Transverse colon (tissue), 4 donors: ENCODE measurements at regions not wholly inside any gene's neighbourhood (a gene's known extent, or its start where the extent isn't known, plus 50 kb on each side); places are given as distances from the start of the nearest gene placed in this dataset.

ENCODE experiments used
- DNase-seq: peaks from one replicate; pipeline ENCODE4 v3.0.0-alpha.2; 2019
- H3K27ac ChIP-seq, 4 donors: fragments of 200-600 bp; sonication (generic); 2 replicates each; pipeline ENCODE4 v1.5.1; 2016 to 2018; ENCODE audit warnings: inconsistent platforms in 4 of 4
- H3K27me3 ChIP-seq: fragments of 200-600 bp; sonication (generic); 2 replicates; pipeline ENCODE4 v1.5.1; 2017; ENCODE audit warnings: inconsistent platforms
- H3K36me3 ChIP-seq, 4 donors: fragments of 200-600 bp; sonication (generic); 2 replicates each; pipeline ENCODE4 v1.5.1; 2017 to 2019; ENCODE audit warnings: inconsistent platforms in 4 of 4
- H3K4me1 ChIP-seq, 4 donors: fragments of 200-600 bp; sonication (generic); 2 replicates each; pipeline ENCODE4 v1.5.1; 2017 to 2020; ENCODE audit warnings: inconsistent platforms in 4 of 4
- H3K4me3 ChIP-seq, 4 donors: fragments of 200-600 bp; sonication (generic); 1 replicate in 1 of 4; 2 replicates in 3 of 4; pipeline versions ENCODE4 v1.5.1 to v1.6.1; 2017 to 2019; ENCODE audit warnings: inconsistent platforms in 4 of 4
- H3K9me3 ChIP-seq, 2 donors: fragments of 200-600 bp; sonication (generic); 2 replicates each; pipeline ENCODE4 v1.5.1; 2017 to 2019; ENCODE audit warnings: inconsistent platforms in 2 of 2
- EP300 ChIP-seq: sonication (generic); formaldehyde crosslinking; IDR thresholded peaks from one replicate; pipeline ENCODE4 v1.6.1; 2017; ENCODE audit warnings: antibody characterized with exemption, low read depth
- POLR2A ChIP-seq: fragments of 450-650 bp; IDR thresholded peaks from one replicate; pipeline ENCODE4 v1.6.1; 2016; ENCODE audit warnings: antibody characterized with exemption, mild to moderate bottlenecking, moderate library complexity
- POLR2AphosphoS5 ChIP-seq, 3 donors: sonication (generic); formaldehyde crosslinking; IDR thresholded peaks; one replicate each; pipeline ENCODE4 v1.6.1; 2016; ENCODE audit warnings: antibody characterized with exemption in 3 of 3
- WGBS, 2 donors: methylation state at CpG; one replicate each; pipeline ENCODE4 v1.1.5; 2018; ENCODE audit warnings: low coverage in 1 of 2; 5-methylcytosine and 5-hydroxymethylcytosine counted together
- in situ Hi-C, 4 donors: fragments of 200-750 bp; cut with MboI; loops; one replicate each; pipeline versions ENCODE4 v1.15.0 to v1.15.1; 2017; ENCODE audit warnings: low sequenced_read_pairs in 3 of 4, low pct_ligation_motif_present in 1 of 4, low pct_unique_long_range_greater_than_20kb in 1 of 4
- intact Hi-C: fragments of 100-400 bp; cut with DNase I; formaldehyde crosslinking; loops from one replicate; pipeline ENCODE4 v1.15.1; 2023; ENCODE audit warnings: low total_unique reads
- TF ChIP-seq, protein P1 (sequence below), 5 experiments: fragments of 200-600 bp in 3 of 5; fragments of 450-650 bp in 2 of 5; sonication (generic) in 3 of 5; IDR thresholded peaks; 1 replicate in 2 of 5; 2 replicates in 3 of 5; pipeline ENCODE4 v1.5.1; 2016 to 2017; ENCODE audit warnings: antibody characterized with exemption in 5 of 5, inconsistent platforms in 3 of 5, mild to moderate bottlenecking in 2 of 5, moderate library complexity in 1 of 5

DNA sequence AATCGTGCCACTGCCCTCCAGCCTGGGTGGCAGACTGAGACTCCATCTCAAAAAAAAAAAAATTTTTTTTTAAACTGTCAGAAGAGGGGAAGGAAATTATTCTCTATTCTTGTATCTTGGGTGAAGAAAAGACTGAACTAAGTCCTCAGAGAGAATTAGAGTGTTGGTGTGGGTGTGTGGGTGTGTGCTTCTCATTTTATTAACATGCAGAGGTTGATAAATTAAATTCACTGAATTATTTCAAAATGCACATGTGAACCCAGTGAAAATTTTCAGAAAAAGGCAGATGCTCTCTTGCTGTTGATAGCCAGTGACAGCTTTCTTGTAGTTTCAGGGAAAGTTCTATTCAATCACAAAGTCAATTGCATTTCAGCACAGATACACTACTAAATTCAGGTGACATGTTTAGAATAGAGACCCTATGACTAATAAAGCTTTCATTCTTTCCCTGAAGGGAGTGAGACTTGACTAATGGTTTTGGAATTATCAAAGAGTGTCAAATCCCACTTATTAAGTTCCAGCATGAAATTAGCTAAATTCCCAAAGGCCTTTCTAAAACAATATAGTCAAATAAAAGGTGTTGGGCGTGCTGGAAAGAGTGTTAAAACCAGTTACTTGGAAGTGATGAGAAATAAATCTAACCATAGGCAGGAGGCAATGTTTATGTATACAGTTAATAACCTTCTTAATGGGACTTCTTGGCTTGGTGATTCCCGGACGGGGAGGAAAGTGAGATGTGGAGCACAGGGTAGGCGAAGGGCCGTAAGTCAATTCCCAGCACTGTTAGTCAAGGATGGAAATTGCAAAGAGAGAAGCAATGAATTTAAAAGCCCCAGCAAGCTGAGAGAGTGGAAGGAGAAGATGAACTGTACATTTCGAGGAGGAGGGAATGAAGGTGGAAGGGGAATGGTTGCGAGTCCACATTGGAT is 103.2 kb upstream of the SPATA31D4 start:
- in situ Hi-C loops, result loop anchor here in 1 of 4 donors (25.0 kb wide), 1 partner anchor 213 kb away; no protein-coding TSS in a partner anchor

DNA sequence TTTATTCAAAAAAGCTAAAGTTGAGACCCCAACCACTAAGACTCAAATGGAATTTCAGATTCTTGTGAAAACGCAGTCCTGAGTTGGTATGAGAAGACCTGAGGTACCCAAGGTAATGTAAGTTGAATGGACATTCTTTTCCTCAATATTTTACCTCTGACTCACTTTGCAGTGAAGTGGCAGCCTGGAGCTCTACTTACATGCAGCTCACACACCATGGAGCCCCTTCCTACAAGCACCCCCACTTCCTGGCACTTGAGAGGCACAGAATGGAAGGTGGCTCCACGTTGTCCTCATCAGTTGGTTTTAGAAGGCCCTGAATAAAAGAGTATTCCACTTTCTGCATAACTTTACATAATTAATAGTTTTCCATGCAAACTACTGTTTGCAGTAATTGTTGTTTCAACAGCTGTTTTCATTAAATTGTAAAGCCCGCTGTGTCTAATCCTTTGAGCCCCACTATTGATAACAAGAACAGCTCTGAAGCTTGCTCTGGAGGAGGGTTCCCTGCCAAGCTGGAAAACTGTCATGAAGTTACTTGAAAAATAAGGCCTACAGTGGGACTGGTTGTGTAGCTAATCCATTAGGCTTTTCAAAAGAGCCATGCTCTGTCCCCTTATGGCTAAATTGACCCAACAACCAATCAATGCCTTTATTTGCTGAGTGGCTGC is 102.2 kb upstream of the SPATA31D4 start:
- no peaks in the 10 kb centered on the region for H3K27me3 ChIP-seq
- H3K9me3 ChIP-seq, result no peaks in the 10 kb centered on the region
- in situ Hi-C loops, result loop anchor here in 1 of 4 donors (25.0 kb wide), 1 partner anchor 214 kb away; no protein-coding TSS in a partner anchor
- intact Hi-C loops, result no loop called here
- WGBS, 2 donors, result 82 to 91% methylated on average over 3 of the region's 3 CpGs
- peaks cover 0 to 7% (median 3%) of the 10 kb centered on the region in 4 donors for H3K4me1 ChIP-seq
- peak overlapping the region; percentile 2 to 55 (median 48) for H3K27ac ChIP-seq
- H3K4me3 ChIP-seq, result no peak overlapping the region
- TF ChIP-seq EP300, result no peak
- TF ChIP-seq, protein P1, sequence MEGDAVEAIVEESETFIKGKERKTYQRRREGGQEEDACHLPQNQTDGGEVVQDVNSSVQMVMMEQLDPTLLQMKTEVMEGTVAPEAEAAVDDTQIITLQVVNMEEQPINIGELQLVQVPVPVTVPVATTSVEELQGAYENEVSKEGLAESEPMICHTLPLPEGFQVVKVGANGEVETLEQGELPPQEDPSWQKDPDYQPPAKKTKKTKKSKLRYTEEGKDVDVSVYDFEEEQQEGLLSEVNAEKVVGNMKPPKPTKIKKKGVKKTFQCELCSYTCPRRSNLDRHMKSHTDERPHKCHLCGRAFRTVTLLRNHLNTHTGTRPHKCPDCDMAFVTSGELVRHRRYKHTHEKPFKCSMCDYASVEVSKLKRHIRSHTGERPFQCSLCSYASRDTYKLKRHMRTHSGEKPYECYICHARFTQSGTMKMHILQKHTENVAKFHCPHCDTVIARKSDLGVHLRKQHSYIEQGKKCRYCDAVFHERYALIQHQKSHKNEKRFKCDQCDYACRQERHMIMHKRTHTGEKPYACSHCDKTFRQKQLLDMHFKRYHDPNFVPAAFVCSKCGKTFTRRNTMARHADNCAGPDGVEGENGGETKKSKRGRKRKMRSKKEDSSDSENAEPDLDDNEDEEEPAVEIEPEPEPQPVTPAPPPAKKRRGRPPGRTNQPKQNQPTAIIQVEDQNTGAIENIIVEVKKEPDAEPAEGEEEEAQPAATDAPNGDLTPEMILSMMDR (IDR thresholded peaks at IDR 0.05), result no peak
- DNase-seq, result no peak
- H3K36me3 ChIP-seq, result no peaks in the 10 kb centered on the region

More for the DNA sequence above, 103.2 kb upstream of the SPATA31D4 start:
- H3K36me3 ChIP-seq, result no peaks in the 10 kb centered on the region
- H3K4me1 ChIP-seq, result peaks cover 0 to 8% (median 6%) of the 10 kb centered on the region in 4 donors
- DNase-seq, result no peak
- no peak overlapping the region for H3K4me3 ChIP-seq
- no peaks in the 10 kb centered on the region for H3K9me3 ChIP-seq
- intact Hi-C loops, result no loop called here
- 83 to 88% methylated on average over 8 of the region's 8 CpGs for WGBS, 2 donors
- peak overlapping the region in 2 of 4 donors; percentile 46 to 50 for H3K27ac ChIP-seq
- no peaks in the 10 kb centered on the region for H3K27me3 ChIP-seq
- no peak for TF ChIP-seq EP300
- TF ChIP-seq, protein P1 (IDR thresholded peaks at IDR 0.05), result no peak
- no peak for TF ChIP-seq POLR2AphosphoS5 (IDR thresholded peaks at IDR 0.05)
- no peak for TF ChIP-seq POLR2A

DNA sequence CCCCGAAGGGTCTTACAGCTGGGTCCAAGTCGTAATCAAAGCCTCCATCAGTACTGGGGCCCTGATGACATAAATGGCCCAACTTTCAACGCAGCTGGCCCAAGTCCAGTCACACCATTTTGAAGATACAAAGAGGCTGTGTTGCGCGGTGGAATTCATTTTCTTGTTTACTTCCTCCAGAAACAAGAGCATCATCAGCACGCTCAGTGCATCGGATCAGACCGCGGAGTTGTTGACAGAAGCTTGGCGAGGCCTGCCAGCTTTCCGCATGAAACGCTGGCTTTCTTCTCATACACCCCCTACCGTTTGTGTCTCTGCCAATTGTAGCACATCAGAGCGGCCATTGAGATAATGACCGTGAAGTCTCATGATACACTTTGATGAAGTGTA is 101.7 kb upstream of the SPATA31D4 start:
- peak overlapping the region; percentile 2 to 55 (median 48) for H3K27ac ChIP-seq
- TF ChIP-seq POLR2A (no peak), POLR2AphosphoS5 (IDR thresholded peaks at IDR 0.05) (peak in 1 of 3 donors; percentile 22), EP300 (no peak)
- TF ChIP-seq, protein P1 (IDR thresholded peaks at IDR 0.05), result no peak
- H3K4me1 ChIP-seq, result peaks cover 0 to 7% (median 3%) of the 10 kb centered on the region in 4 donors
- H3K27me3 ChIP-seq, result no peaks in the 10 kb centered on the region
- H3K9me3 ChIP-seq, result no peaks in the 10 kb centered on the region
- intact Hi-C loops, result no loop called here
- 80 to 86% methylated on average over 1 to 15 of the region's 15 CpGs for whole genome bisulfite sequencing, 2 donors
- no peak overlapping the region for H3K4me3 ChIP-seq
- DNase-seq, result no peak
- in situ Hi-C loops, result loop anchor here in 1 of 4 donors (25.0 kb wide), 1 partner anchor 214 kb away; no protein-coding TSS in a partner anchor
- H3K36me3 ChIP-seq, result no peaks in the 10 kb centered on the region
